H9 (cell line): ENCODE measurements at regions not wholly inside any gene's neighbourhood (a gene's known extent, or its start where the extent isn't known, plus 50 kb on each side); places are given as distances from the start of the nearest gene placed in this dataset.

Experiments
- DNase-seq: peaks from one replicate; pipeline ENCODE4 v3.0.0-alpha.2; 2017
- H2AFZ ChIP-seq: one replicate; pipeline ENCODE4 v1.6.1; 2013; ENCODE audit warnings: mild to moderate bottlenecking, low read length, control low read depth, moderate library complexity
- H2AK5ac ChIP-seq: 2 replicates; pipeline ENCODE4 v1.6.1; 2013; ENCODE audit warnings: low read length, control low read depth, mixed read lengths; ENCODE audit not compliant: insufficient read length
- H2BK120ac ChIP-seq: one replicate; pipeline ENCODE4 v1.6.1; 2013; ENCODE audit warnings: low read depth, mild to moderate bottlenecking, low read length, control low read depth, inconsistent platforms; ENCODE audit not compliant: poor library complexity, severe bottlenecking
- H2BK12ac ChIP-seq: 2 replicates; pipeline ENCODE4 v1.6.1; 2013; ENCODE audit warnings: low read length, control low read depth, mixed read lengths, low read depth; ENCODE audit not compliant: insufficient read length
- H2BK15ac ChIP-seq: 2 replicates; pipeline ENCODE4 v1.6.1; 2013; ENCODE audit warnings: low read depth, low read length, control low read depth
- H2BK20ac ChIP-seq: one replicate; pipeline ENCODE4 v1.6.1; 2013; ENCODE audit warnings: low read depth, mild to moderate bottlenecking, low read length, control low read depth, inconsistent platforms; ENCODE audit not compliant: poor library complexity, severe bottlenecking
- H2BK5ac ChIP-seq: 2 replicates; pipeline ENCODE4 v1.6.1; 2013; ENCODE audit warnings: low read length, control low read depth, mixed read lengths; ENCODE audit not compliant: insufficient read length
- H3K14ac ChIP-seq: 2 replicates; pipeline ENCODE4 v1.6.1; 2013; ENCODE audit warnings: low read length, control low read depth; ENCODE audit not compliant: insufficient read depth
- H3K18ac ChIP-seq: 2 replicates; pipeline ENCODE4 v1.6.1; 2013; ENCODE audit warnings: low read depth, mild to moderate bottlenecking, mixed read lengths, low read length, control low read depth; ENCODE audit not compliant: insufficient read length
- H3K23ac ChIP-seq: 2 replicates; pipeline ENCODE4 v1.6.1; 2013; ENCODE audit warnings: low read length, control low read depth, mixed read lengths, low read depth; ENCODE audit not compliant: insufficient read length
- H3K23me2 ChIP-seq: 2 replicates; pipeline ENCODE4 v1.6.1; 2013; ENCODE audit warnings: low read depth, mild to moderate bottlenecking, mixed read lengths, low read length, control low read depth; ENCODE audit not compliant: insufficient read length, poor library complexity, severe bottlenecking
- H3K27ac ChIP-seq: 2 replicates; pipeline ENCODE4 v1.5.1; 2013; ENCODE audit warnings: low read length, control low read depth, mixed read lengths, low read depth; ENCODE audit not compliant: insufficient read length
- H3K27me3 ChIP-seq: 2 replicates; pipeline ENCODE4 v1.6.1; 2013; ENCODE audit warnings: low read length, control low read depth, inconsistent platforms; ENCODE audit not compliant: insufficient read depth
- H3K4ac ChIP-seq: 2 replicates; pipeline ENCODE4 v1.6.1; 2013; ENCODE audit warnings: low read depth, mild to moderate bottlenecking, control low read depth, inconsistent platforms, low read length, moderate library complexity
- H3K4me1 ChIP-seq: 2 replicates; pipeline ENCODE4 v1.6.1; 2013; ENCODE audit warnings: low read length, control low read depth, inconsistent platforms; ENCODE audit not compliant: insufficient read depth
- H3K4me2 ChIP-seq: 2 replicates; pipeline ENCODE4 v1.6.1; 2013; ENCODE audit warnings: low read length, control low read depth, mixed read lengths; ENCODE audit not compliant: insufficient read length, insufficient read depth
- H3K56ac ChIP-seq: 2 replicates; pipeline ENCODE4 v1.6.1; 2013; ENCODE audit warnings: low read depth, mild to moderate bottlenecking, mixed read lengths, low read length, control low read depth; ENCODE audit not compliant: insufficient read length
- H3K79me1 ChIP-seq: 2 replicates; pipeline ENCODE4 v1.6.1; 2013; ENCODE audit warnings: low read depth, mild to moderate bottlenecking, moderate library complexity, low read length, control low read depth, inconsistent platforms; ENCODE audit not compliant: insufficient read depth, poor library complexity, severe bottlenecking
- H3K79me2 ChIP-seq: 2 replicates; pipeline ENCODE4 v1.6.1; 2013; ENCODE audit warnings: low read length, control low read depth, inconsistent platforms; ENCODE audit not compliant: insufficient read depth
- H3K9ac ChIP-seq: 2 replicates; pipeline ENCODE4 v1.6.1; 2013; ENCODE audit warnings: low read length, control low read depth, mixed read lengths; ENCODE audit not compliant: insufficient read length; ENCODE audit errors: extremely low read depth
- H3K9me3 ChIP-seq: one replicate; pipeline ENCODE4 v1.6.1; 2013; ENCODE audit warnings: low read depth, low read length, inconsistent platforms; ENCODE audit not compliant: control insufficient read depth
- H3T11ph ChIP-seq: one replicate; pipeline ENCODE4 v1.6.1; 2013; ENCODE audit warnings: mild to moderate bottlenecking, low read length, control low read depth, inconsistent platforms
- H4K20me1 ChIP-seq: one replicate; pipeline ENCODE4 v1.6.1; 2013; ENCODE audit not compliant: control insufficient read depth, insufficient read length, insufficient read depth
- H4K5ac ChIP-seq: 2 replicates; pipeline ENCODE4 v1.6.1; 2013; ENCODE audit warnings: low read depth, mild to moderate bottlenecking, mixed read lengths, low read length, control low read depth; ENCODE audit not compliant: insufficient read length
- H4K8ac ChIP-seq: replicated peaks from 2 replicates; pipeline ENCODE4 v1.6.1; 2013; ENCODE audit warnings: low read length, control low read depth, mixed read lengths, low read depth; ENCODE audit not compliant: insufficient read length
- H4K91ac ChIP-seq: 2 replicates; pipeline ENCODE4 v1.6.1; 2013; ENCODE audit warnings: low read depth, mild to moderate bottlenecking, moderate library complexity, mixed read lengths, low read length, control low read depth; ENCODE audit not compliant: insufficient read length
- H3K27ac Mint-ChIP-seq, 3 experiments: 2 replicates in 2 of 3; 3 replicates in 1 of 3; pipeline ENCODE4 v1.8.0; 2020 to 2021; ENCODE audit warnings: mixed read lengths in 3 of 3, mild to moderate bottlenecking in 1 of 3, moderate library complexity in 1 of 3
- H3K27me3 Mint-ChIP-seq: 2 replicates; pipeline ENCODE4 v1.8.0; 2021; ENCODE audit warnings: low read depth, mild to moderate bottlenecking, moderate library complexity, mixed read lengths
- H3K36me3 Mint-ChIP-seq, 3 experiments: 2 replicates in 2 of 3; 3 replicates in 1 of 3; pipeline ENCODE4 v1.8.0; 2020 to 2021; ENCODE audit warnings: low read depth in 3 of 3, mixed read lengths in 3 of 3; ENCODE audit not compliant: insufficient read depth in 1 of 3
- H3K4me1 Mint-ChIP-seq, 2 experiments: 2 replicates each; pipeline ENCODE4 v1.8.0; 2020; ENCODE audit warnings: mixed read lengths in 2 of 2
- H3K4me3 Mint-ChIP-seq, 2 experiments: 2 replicates in 1 of 2; 3 replicates in 1 of 2; pipeline ENCODE4 v1.8.0; 2020 to 2021; ENCODE audit warnings: mild to moderate bottlenecking in 2 of 2, mixed read lengths in 2 of 2, moderate library complexity in 1 of 2
- H3K9me3 Mint-ChIP-seq, 2 experiments: 2 replicates in 1 of 2; 3 replicates in 1 of 2; pipeline ENCODE4 v1.8.0; 2020; ENCODE audit warnings: mild to moderate bottlenecking in 2 of 2, mixed read lengths in 2 of 2, moderate library complexity in 1 of 2
- WGBS: extraction: QIAGEN DNeasy Blood & Tissue Kit; methylation state at CpG from one replicate; pipeline ENCODE4 v1.1.7; 2013; ENCODE audit warnings: missing lambda C conversion rate, low lambda C conversion rate, mixed read lengths; ENCODE audit not compliant: insufficient read length; ENCODE audit errors: extremely low coverage; 5-methylcytosine and 5-hydroxymethylcytosine counted together
- TF ChIP-seq, protein P1 (sequence below): fragments of 200-600 bp; sonication (generic); conservative IDR thresholded peaks from 3 replicates; pipeline ENCODE4 v1.8.0; 2021; ENCODE audit warnings: antibody characterized with exemption, mild to moderate bottlenecking

- Mint-ChIP-seq H3K4me3 (no peak overlapping the region), H3K9me3 (no peaks in the 10 kb centered on the region; a peak in 1 of 5 replicates), H3K4me1 (peaks cover 46 to 50% of the 10 kb centered on the region in 2 experiments), H3K27ac (no peak overlapping the region), H3K27me3 (peaks cover 2% of the 10 kb centered on the region; the same call in 1 of the 2 replicates), H3K36me3 (no peaks in the 10 kb centered on the region; a peak in 1 of 7 replicates)
- H3K27me3 ChIP-seq, result no peaks in the 10 kb centered on the region
- H2AFZ ChIP-seq, result no peak overlapping the region
- H4K5ac ChIP-seq, result no peak overlapping the region
- no peaks in the 10 kb centered on the region for H3K79me1 ChIP-seq
- no peak overlapping the region for H3K18ac ChIP-seq
- no peaks in the 10 kb centered on the region for H3K23me2 ChIP-seq
- H3K14ac ChIP-seq, result no peak overlapping the region
- WGBS, result no CpG with 5 or more reads among the region's 5 CpGs
- no peaks in the 10 kb centered on the region for H4K20me1 ChIP-seq
- no peak for DNase-seq
- H2BK5ac ChIP-seq, result no peak overlapping the region
- H2BK12ac ChIP-seq, result no peak overlapping the region
- no peak overlapping the region for H2BK20ac ChIP-seq
- H4K91ac ChIP-seq, result no peak overlapping the region
- H3T11ph ChIP-seq, result no peak overlapping the region
- H3K79me2 ChIP-seq, result no peaks in the 10 kb centered on the region
- no peak overlapping the region for H2BK120ac ChIP-seq
- H3K9ac ChIP-seq, result no peak overlapping the region
- peaks cover 9% of the 10 kb centered on the region; the same call in 1 of the 2 replicates for H3K4me1 ChIP-seq
- no peak overlapping the region for H3K27ac ChIP-seq
- no peak overlapping the region for H3K4ac ChIP-seq
- TF ChIP-seq, protein P1, sequence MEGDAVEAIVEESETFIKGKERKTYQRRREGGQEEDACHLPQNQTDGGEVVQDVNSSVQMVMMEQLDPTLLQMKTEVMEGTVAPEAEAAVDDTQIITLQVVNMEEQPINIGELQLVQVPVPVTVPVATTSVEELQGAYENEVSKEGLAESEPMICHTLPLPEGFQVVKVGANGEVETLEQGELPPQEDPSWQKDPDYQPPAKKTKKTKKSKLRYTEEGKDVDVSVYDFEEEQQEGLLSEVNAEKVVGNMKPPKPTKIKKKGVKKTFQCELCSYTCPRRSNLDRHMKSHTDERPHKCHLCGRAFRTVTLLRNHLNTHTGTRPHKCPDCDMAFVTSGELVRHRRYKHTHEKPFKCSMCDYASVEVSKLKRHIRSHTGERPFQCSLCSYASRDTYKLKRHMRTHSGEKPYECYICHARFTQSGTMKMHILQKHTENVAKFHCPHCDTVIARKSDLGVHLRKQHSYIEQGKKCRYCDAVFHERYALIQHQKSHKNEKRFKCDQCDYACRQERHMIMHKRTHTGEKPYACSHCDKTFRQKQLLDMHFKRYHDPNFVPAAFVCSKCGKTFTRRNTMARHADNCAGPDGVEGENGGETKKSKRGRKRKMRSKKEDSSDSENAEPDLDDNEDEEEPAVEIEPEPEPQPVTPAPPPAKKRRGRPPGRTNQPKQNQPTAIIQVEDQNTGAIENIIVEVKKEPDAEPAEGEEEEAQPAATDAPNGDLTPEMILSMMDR, result no peak
- H4K8ac ChIP-seq, result no peak overlapping the region
- H3K56ac ChIP-seq, result no peak overlapping the region
- no peaks in the 10 kb centered on the region for H3K9me3 ChIP-seq
- H3K4me2 ChIP-seq, result no peak overlapping the region
- H2BK15ac ChIP-seq, result no peak overlapping the region
- H2AK5ac ChIP-seq, result no peak overlapping the region
- H3K23ac ChIP-seq, result no peak overlapping the region
Measured at GRCh38 chr16:79295746-79296145, 304.8 kb downstream of the MAF start.
